ENCODE measurements at regions not wholly inside any gene's neighbourhood (a gene's known extent, or its start where the extent isn't known, plus 50 kb on each side); places are given as distances from the start of the nearest gene placed in this dataset.

GRCh38 chr16:65176603-65177002, 54.7 kb upstream of the CDH11 start:
- DNase-seq (ENCODE audit: low spot score) = peak; percentile 42

GRCh38 chr16:65172356-65172755, 50.5 kb upstream of the CDH11 start:
- no peak for DNase-seq (ENCODE audit: low spot score)

Measured in umbilical cord (tissue), 1 donor.